GDM1 (cell line): ENCODE measurements at regions not wholly inside any gene's neighbourhood (a gene's known extent, or its start where the extent isn't known, plus 50 kb on each side); places are given as distances from the start of the nearest gene placed in this dataset.
"Not testable (repeated sequence)": the region's sequence is repeated elsewhere in the genome, so short reads cannot be mapped to it uniquely, and the experiment has no call there.

Source experiments
- DNase-seq: peaks from one replicate; lab custom pipeline; 2025; lab: John Stamatoyannopoulos, UW

GRCh38 chr2:142827170-142827569 lies 50.3 kb upstream of the KYNU start:
- DNase-seq = no peak

GRCh38 chr2:142825861-142826260 lies 51.6 kb upstream of the KYNU start:
- no peak for DNase-seq

GRCh38 chr2:142824756-142825155 lies 52.7 kb upstream of the KYNU start:
- DNase-seq = no peak

- no peak for DNase-seq
Observed at GRCh38 chr2:142822190-142822589, 55.3 kb upstream of the KYNU start.

GRCh38 chr2:142819411-142819810 lies 58.1 kb upstream of the KYNU start:
- no peak for DNase-seq

- no peak for DNase-seq
Observed at GRCh38 chr2:142815375-142815774, 62.1 kb upstream of the KYNU start.

- DNase-seq = no peak
Observed at GRCh38 chr2:142813830-142814829, 63.3 kb upstream of the KYNU start.

GRCh38 chr2:142811644-142812043 lies 65.8 kb upstream of the KYNU start:
- not testable (repeated sequence) for DNase-seq

GRCh38 chr2:142805244-142805643 lies 72.2 kb upstream of the KYNU start:
- DNase-seq = no peak

GRCh38 chr2:142803158-142803557 lies 74.3 kb upstream of the KYNU start:
- DNase-seq = no peak

- DNase-seq = no peak
Observed at GRCh38 chr2:142796588-142796987, 80.9 kb upstream of the KYNU start.

GRCh38 chr2:142796161-142796560 lies 81.3 kb upstream of the KYNU start:
- no peak for DNase-seq

- no peak for DNase-seq
Observed at GRCh38 chr2:142794850-142795249, 82.6 kb upstream of the KYNU start.

GRCh38 chr2:142792328-142792727 lies 85.1 kb upstream of the KYNU start:
- not testable (repeated sequence) for DNase-seq

- DNase-seq = no peak
Observed at GRCh38 chr2:142791335-142791734, 86.1 kb upstream of the KYNU start.

- DNase-seq = peak; percentile 1
Observed at GRCh38 chr2:142786918-142787702, 90.4 kb upstream of the KYNU start.

GRCh38 chr2:142782942-142783443 lies 94.5 kb upstream of the KYNU start:
- no peak for DNase-seq

GRCh38 chr2:142781146-142781545 lies 96.3 kb upstream of the KYNU start:
- DNase-seq = no peak

- DNase-seq = no peak
Observed at GRCh38 chr2:142778289-142778688, 99.2 kb upstream of the KYNU start.

- DNase-seq = no peak
Observed at GRCh38 chr2:142777742-142778141, 99.7 kb upstream of the KYNU start.

GRCh38 chr2:142769761-142770160 lies 107.7 kb upstream of the KYNU start:
- no peak for DNase-seq

- DNase-seq = no peak
Observed at GRCh38 chr2:142767847-142768246, 109.6 kb upstream of the KYNU start.

- DNase-seq = no peak
Observed at GRCh38 chr2:142758973-142759372, 118.5 kb upstream of the KYNU start.
